K562 (cell line): ENCODE measurements at regions not wholly inside any gene's neighbourhood (a gene's known extent, or its start where the extent isn't known, plus 50 kb on each side); places are given as distances from the start of the nearest gene placed in this dataset.

Experiments used
- ATAC-seq: fragments of 200-7000 bp; cut with Tn5 transposase; 3 replicates; pipeline ENCODE4 v1.9.1; 2020; ENCODE audit warnings: moderate library complexity
- BruUV-seq: library from RNA; stranded (reverse); fragments of 400-500 nt; replicated peaks from 2 replicates; lab custom pipeline; 2021; lab: Mats Ljungman, UMichigan
- CTCF ChIA-PET: fragments of 300-600 bp; formaldehyde crosslinking; extraction: SDS; loops from one replicate; lab custom pipeline; 2021; ENCODE audit warnings: low intra/inter-chr PET ratio; lab: Yijun Ruan, JAX
- POLR2A ChIA-PET: fragments of 300-600, 350-650 bp; sonication (Branson Sonifier 250); formaldehyde crosslinking; extraction: SDS; loops from one replicate; lab custom pipeline; 2021; ENCODE audit warnings: antibody characterized with exemption, inconsistent platforms; lab: Yijun Ruan, JAX
- DNase-seq, 4 experiments: peaks; one replicate each; pipeline versions ENCODE4 v3.0.0 to v3.0.0-alpha.2; 2011 to 2018; ENCODE audit warnings: low spot score in 3 of 4, mixed read lengths in 3 of 4; ENCODE audit errors: extremely low read depth in 1 of 4
- FAIRE-seq: peaks from 2 replicates; lab custom pipeline; 2011; peaks lifted over from hg19 to GRCh38; lab: Jason Lieb, UNC
- H2AFZ ChIP-seq: 2 replicates; pipeline ENCODE4 v1.6.0; 2011; ENCODE audit warnings: low read depth, low read length, control low read depth, inconsistent platforms
- H3K27ac ChIP-seq: fragments of 200-600 bp; 3 replicates; pipeline ENCODE4 v1.8.0; 2011; ENCODE audit warnings: low read depth, mild to moderate bottlenecking, control low read depth, inconsistent platforms, low read length, moderate library complexity, mixed read lengths; ENCODE audit errors: extremely low read depth
- H3K27me3 ChIP-seq, 2 experiments: fragments of 300-600 bp in 1 of 2; 2 replicates in 1 of 2; 3 replicates in 1 of 2; pipeline versions ENCODE4 v1.6.0 to v1.8.0; 2011; ENCODE audit warnings: inconsistent platforms in 2 of 2, low read length in 2 of 2, mild to moderate bottlenecking in 1 of 2, mixed read lengths in 1 of 2, moderate library complexity in 1 of 2; ENCODE audit not compliant: control insufficient read depth in 2 of 2, insufficient read depth in 2 of 2
- H3K36me3 ChIP-seq: fragments of 300-600 bp; 3 replicates; pipeline ENCODE4 v1.8.0; 2011; ENCODE audit warnings: mild to moderate bottlenecking, low read length, inconsistent platforms; ENCODE audit not compliant: control insufficient read depth, insufficient read depth
- H3K4me1 ChIP-seq, 2 experiments: fragments of 200-600 bp in 1 of 2; replicated peaks in 1 of 2; 2 replicates in 1 of 2; 3 replicates in 1 of 2; pipeline versions ENCODE4 v1.5.1 to v1.8.0; 2011; ENCODE audit warnings: inconsistent platforms in 2 of 2, low read length in 2 of 2, mild to moderate bottlenecking in 1 of 2, mixed read lengths in 1 of 2, moderate library complexity in 1 of 2; ENCODE audit not compliant: control insufficient read depth in 2 of 2, insufficient read depth in 2 of 2
- H3K4me2 ChIP-seq: 2 replicates; pipeline ENCODE4 v1.6.1; 2011; ENCODE audit warnings: low read length, control low read depth, inconsistent platforms, mixed read lengths; ENCODE audit not compliant: insufficient read depth
- H3K4me3 ChIP-seq: fragments of 200-600 bp; sonication (generic), shearing (Covaris generic); 2 replicates; pipeline ENCODE4 v1.5.1; 2016; ENCODE audit warnings: control low read depth, inconsistent platforms
- H3K79me2 ChIP-seq: fragments of 200-600 bp; 3 replicates; pipeline ENCODE4 v1.8.0; 2011; ENCODE audit warnings: low read length, inconsistent platforms; ENCODE audit not compliant: control insufficient read depth, insufficient read depth
- H3K9ac ChIP-seq, 2 experiments: 2 replicates each; pipeline versions ENCODE4 v1.6.0 to v1.6.1; 2011; ENCODE audit warnings: low read depth in 2 of 2, low read length in 2 of 2, control low read depth in 1 of 2, inconsistent platforms in 1 of 2, mild to moderate bottlenecking in 1 of 2, mixed read lengths in 1 of 2; ENCODE audit not compliant: insufficient read depth in 1 of 2
- H3K9me1 ChIP-seq: one replicate; pipeline ENCODE4 v1.6.0; 2011; ENCODE audit warnings: inconsistent platforms, mild to moderate bottlenecking, low read length, moderate library complexity; ENCODE audit not compliant: control insufficient read depth, insufficient read depth
- H3K9me3 ChIP-seq: replicated peaks from 2 replicates; pipeline ENCODE4 v1.5.1; 2011; ENCODE audit warnings: low read depth, low read length, inconsistent platforms; ENCODE audit not compliant: control insufficient read depth, insufficient read depth
- H4K20me1 ChIP-seq: replicated peaks from 2 replicates; pipeline ENCODE4 v1.6.1; 2011; ENCODE audit warnings: low read length, inconsistent platforms, mixed read lengths; ENCODE audit not compliant: control insufficient read depth, insufficient read depth
- CBFA2T2 ChIP-seq: fragments of 450-650 bp; conservative IDR thresholded peaks from 2 replicates; pipeline ENCODE4 v1.6.1; 2017; ENCODE audit warnings: mild to moderate bottlenecking
- DEAF1 ChIP-seq: fragments of 450-650 bp; formaldehyde crosslinking; IDR thresholded peaks from 2 replicates; pipeline ENCODE4 v1.4.0; 2020; ENCODE audit warnings: mild to moderate bottlenecking, moderate library complexity
- FIP1L1 ChIP-seq: fragments of 200-400 bp; formaldehyde crosslinking; IDR thresholded peaks from 2 replicates; pipeline ENCODE4 v1.6.1; 2018; ENCODE audit warnings: mild to moderate bottlenecking, low read depth, low read length; ENCODE audit not compliant: poor library complexity, severe bottlenecking
- MTA1 ChIP-seq: fragments of 450-650 bp; IDR thresholded peaks from 2 replicates; pipeline ENCODE4 v1.6.1; 2017; ENCODE audit warnings: borderline replicate concordance
- NR2C1 ChIP-seq, 2 experiments: fragments of 450-650 bp; IDR thresholded peaks; 2 replicates each; pipeline ENCODE4 v1.6.1; 2017; ENCODE audit warnings: mild to moderate bottlenecking in 2 of 2, antibody characterized with exemption in 1 of 2, inconsistent platforms in 1 of 2, missing compliant biosample characterization in 1 of 2, missing genetic modification characterization in 1 of 2
- STAT5A ChIP-seq: IDR thresholded peaks from 2 replicates; pipeline ENCODE4 v1.6.1; 2012; ENCODE audit warnings: low read length, inconsistent platforms, borderline replicate concordance
- TFAP4 ChIP-seq: sonication (generic); formaldehyde crosslinking; IDR thresholded peaks from 2 replicates; pipeline ENCODE4 v1.8.0; 2022; ENCODE audit warnings: missing genetic modification reagents, mild to moderate bottlenecking, moderate library complexity, borderline replicate concordance
- THRAP3 ChIP-seq: fragments of 450-650 bp; IDR thresholded peaks from 2 replicates; pipeline ENCODE4 v1.6.1; 2016; ENCODE audit warnings: mild to moderate bottlenecking, inconsistent platforms, borderline replicate concordance
- XRCC5 ChIP-seq: fragments of 200-400 bp; formaldehyde crosslinking; IDR thresholded peaks from 2 replicates; pipeline ENCODE4 v1.6.1; 2017; ENCODE audit warnings: low read depth, mild to moderate bottlenecking, low read length
- ZNF311 ChIP-seq: fragments of 250-450 bp; sonication (Bioruptor Pico); IDR thresholded peaks from 2 replicates; pipeline ENCODE4 v1.4.0; 2020; ENCODE audit warnings: mild to moderate bottlenecking, moderate library complexity
- ZNF408 ChIP-seq: fragments of 250-450 bp; sonication (Bioruptor Pico); IDR thresholded peaks from 2 replicates; pipeline ENCODE4 v1.4.0; 2020; ENCODE audit warnings: low read depth, mild to moderate bottlenecking, moderate library complexity
- ZNF445 ChIP-seq: fragments of 250-450 bp; sonication (Bioruptor Pico); IDR thresholded peaks from 2 replicates; pipeline ENCODE4 v1.4.0; 2020; ENCODE audit warnings: low read depth, mild to moderate bottlenecking, moderate library complexity
- ZNF699 ChIP-seq: fragments of 250-450 bp; sonication (Bioruptor Pico); IDR thresholded peaks from 2 replicates; pipeline ENCODE4 v1.8.0; 2021; ENCODE audit warnings: mild to moderate bottlenecking, moderate library complexity; ENCODE audit not compliant: insufficient replicate concordance
- WGBS: fragments of 100-300 bp; shearing (Covaris generic); methylation state at CpG from one replicate; pipeline ENCODE4 v1.1.6; 2016; ENCODE audit warnings: low coverage, mixed read lengths; ENCODE audit not compliant: insufficient coverage; ENCODE audit errors: missing lambda C conversion rate; 5-methylcytosine and 5-hydroxymethylcytosine counted together
- in situ Hi-C: fragments of 300-500 bp; cut with MboI; formaldehyde crosslinking; loops from 4 replicates; pipeline ENCODE4 v1.15.0; 2018; ENCODE audit warnings: inconsistent platforms, mixed read lengths
- intact Hi-C: fragments of 100-400 bp; cut with micrococcal nuclease; formaldehyde crosslinking; loops from 2 replicates; pipeline ENCODE4 v1.14.2; 2022
- TF ChIP-seq, protein P1 (sequence below): fragments of 250-450 bp; sonication (Bioruptor Pico); IDR thresholded peaks from 2 replicates; pipeline ENCODE4 v1.5.0; 2022; ENCODE audit warnings: mild to moderate bottlenecking

DNA sequence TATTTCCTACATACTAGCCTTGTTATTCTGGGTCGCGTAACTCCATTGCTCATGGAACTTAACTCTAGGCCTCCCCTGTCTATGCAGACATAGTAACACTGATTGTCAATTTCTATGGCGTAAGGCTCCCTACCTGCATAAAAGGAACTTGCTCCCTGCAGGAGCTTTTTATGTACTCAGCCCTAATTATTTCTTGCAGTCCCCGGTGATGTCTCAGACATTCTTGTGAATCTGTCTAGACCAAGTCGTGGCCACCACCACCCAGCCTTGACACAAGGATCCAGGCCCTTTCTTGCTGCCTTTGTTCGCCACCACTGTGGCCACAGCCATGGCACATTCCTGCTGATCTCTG, 189.5 kb upstream of the CTAGE1 start:
- no peaks in the 10 kb centered on the region for H3K9me3 ChIP-seq
- no peaks in the 10 kb centered on the region for H4K20me1 ChIP-seq
- intact Hi-C loops = no loop called here
- no peak for DNase-seq
- peaks cover 11 to 21% of the 10 kb centered on the region in 2 experiments for H3K27me3 ChIP-seq
- POLR2A ChIA-PET = interaction anchor here (0.7 kb wide), 1 partner anchor 16 kb away, joined by 3 read pairs; no protein-coding TSS in a partner anchor
- FAIRE-seq = no peak
- 9% methylated on average over 6 of the region's 6 CpGs for WGBS
- no TSS peak for BruUV-seq
- no peak overlapping the region for H3K4me2 ChIP-seq
- H3K4me3 ChIP-seq = no peak overlapping the region
- H3K79me2 ChIP-seq = no peaks in the 10 kb centered on the region
- no peak for TF ChIP-seq STAT5A
- TF ChIP-seq THRAP3 = no peak
- no peak for TF ChIP-seq CBFA2T2
- TF ChIP-seq ZNF408 = no peak
- no peak for TF ChIP-seq NR2C1 (IDR thresholded peaks at IDR 0.05)
- no peak for TF ChIP-seq NR2C1 (tag; IDR thresholded peaks at IDR 0.05)
- TF ChIP-seq ZNF699 (CRISPR knock-in tag) = no peak
- no peak for TF ChIP-seq TFAP4 (CRISPR knock-in tag)
- TF ChIP-seq XRCC5 = no peak
- TF ChIP-seq MTA1 = no peak
- TF ChIP-seq, protein P1, sequence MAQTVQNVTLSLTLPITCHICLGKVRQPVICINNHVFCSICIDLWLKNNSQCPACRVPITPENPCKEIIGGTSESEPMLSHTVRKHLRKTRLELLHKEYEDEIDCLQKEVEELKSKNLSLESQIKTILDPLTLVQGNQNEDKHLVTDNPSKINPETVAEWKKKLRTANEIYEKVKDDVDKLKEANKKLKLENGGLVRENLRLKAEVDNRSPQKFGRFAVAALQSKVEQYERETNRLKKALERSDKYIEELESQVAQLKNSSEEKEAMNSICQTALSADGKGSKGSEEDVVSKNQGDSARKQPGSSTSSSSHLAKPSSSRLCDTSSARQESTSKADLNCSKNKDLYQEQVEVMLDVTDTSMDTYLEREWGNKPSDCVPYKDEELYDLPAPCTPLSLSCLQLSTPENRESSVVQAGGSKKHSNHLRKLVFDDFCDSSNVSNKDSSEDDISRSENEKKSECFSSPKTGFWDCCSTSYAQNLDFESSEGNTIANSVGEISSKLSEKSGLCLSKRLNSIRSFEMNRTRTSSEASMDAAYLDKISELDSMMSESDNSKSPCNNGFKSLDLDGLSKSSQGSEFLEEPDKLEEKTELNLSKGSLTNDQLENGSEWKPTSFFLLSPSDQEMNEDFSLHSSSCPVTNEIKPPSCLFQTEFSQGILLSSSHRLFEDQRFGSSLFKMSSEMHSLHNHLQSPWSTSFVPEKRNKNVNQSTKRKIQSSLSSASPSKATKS = no peak
- TF ChIP-seq FIP1L1 = no peak
- no peak for TF ChIP-seq ZNF445 (CRISPR knock-in tag)
- TF ChIP-seq ZNF311 (CRISPR knock-in tag) = no peak
- no peak for TF ChIP-seq DEAF1 (CRISPR knock-in tag)
- TF ChIP-seq, all 486 proteins: peak for 0
- H2AFZ ChIP-seq = no peak overlapping the region
- CTCF ChIA-PET = no interaction called here
- H3K4me1 ChIP-seq = no peaks in the 10 kb centered on the region
- no peaks in the 10 kb centered on the region for H3K9me1 ChIP-seq
- no peak overlapping the region for H3K9ac ChIP-seq
- H3K27ac ChIP-seq = no peak overlapping the region
- no peak for ATAC-seq
- in situ Hi-C loops = no loop called here
- no peaks in the 10 kb centered on the region for H3K36me3 ChIP-seq
